ENCODE measurements at regions not wholly inside any gene's neighbourhood (a gene's known extent, or its start where the extent isn't known, plus 50 kb on each side); places are given as distances from the start of the nearest gene placed in this dataset.

- Histone ChIP-seq H3K9ac (ENCODE audit: low read length) (no peak overlapping the region), H3K4me1 (ENCODE audit: control insufficient read depth in 1 of 2, insufficient read depth in 2 of 2, low read length in 2 of 2) (no peaks in the 10 kb centered on the region), H3K27me3 (ENCODE audit: insufficient read depth, low read length) (no peaks in the 10 kb centered on the region), H3K9me3 (ENCODE audit: control insufficient read depth in 1 of 2, insufficient read depth in 1 of 2, low read depth in 1 of 2, low read length in 2 of 2) (peaks cover 0 to 21% of the 10 kb centered on the region in 2 experiments; a peak in 2 of 4 replicates), H3K9me2 (ENCODE audit: insufficient read depth) (no peaks in the 10 kb centered on the region), H2AFZ (ENCODE audit: low read depth, low read length, poor library complexity, severe bottlenecking) (no peak overlapping the region), H3K27ac (ENCODE audit: low read depth, low read length) (no peak overlapping the region), H3K4me3 (replicated peaks in 1 of 2; ENCODE audit: low read depth in 1 of 2, low read length in 2 of 2) (no peak overlapping the region), H3K4me2 (ENCODE audit: low read length) (no peak overlapping the region), H3K79me2 (ENCODE audit: insufficient read depth, low read length) (no peaks in the 10 kb centered on the region), H3K36me3 (ENCODE audit: control insufficient read depth in 1 of 2, insufficient read depth in 2 of 2, low read length in 2 of 2) (no peaks in the 10 kb centered on the region), H4K20me1 (ENCODE audit: insufficient read depth) (no peaks in the 10 kb centered on the region)
- ChIA-PET RAD21 (ENCODE audit: low non-redundant PET in 1 of 2, low total read pairs in 2 of 2, uncharacterized antibody in 2 of 2, unreplicated experiment in 2 of 2) (no interaction called here), CTCF (no interaction called here), POLR2A (no interaction called here)
- intact Hi-C loops (cut with micrococcal nuclease), result no loop called here
- ATAC-seq (no peak), DNase-seq (ENCODE audit: low read depth, low spot score) (no peak)
- BruUV-seq (replicated peaks), result no TSS peak
- TF ChIP-seq YY1 (IDR thresholded peaks at IDR 0.05; ENCODE audit: extremely low read depth, insufficient replicate concordance, low read depth, low read length), result no peak
- no peak for TF ChIP-seq MAX (IDR thresholded peaks at IDR 0.05)
- TF ChIP-seq POLR2AphosphoS5 (IDR thresholded peaks at IDR 0.05; ENCODE audit: low read depth, low read length), result no peak
- TF ChIP-seq EZH2phosphoT487 (IDR thresholded peaks at IDR 0.05; ENCODE audit: borderline replicate concordance), result no peak
- TF ChIP-seq CEBPB (IDR thresholded peaks at IDR 0.05; ENCODE audit: low read depth), result no peak
- no peak for TF ChIP-seq ZFX (IDR thresholded peaks at IDR 0.05)
- no peak for TF ChIP-seq SIN3A (IDR thresholded peaks at IDR 0.05; ENCODE audit: low read depth)
- TF ChIP-seq SRF (IDR thresholded peaks at IDR 0.05; ENCODE audit: low read depth), result no peak
- no peak for TF ChIP-seq JUND (IDR thresholded peaks at IDR 0.05)
- TF ChIP-seq REST (IDR thresholded peaks at IDR 0.05; ENCODE audit: low read depth), result no peak
- no peak for TF ChIP-seq EGR1 (IDR thresholded peaks at IDR 0.05; ENCODE audit: low read depth)
- TF ChIP-seq POLR2A (IDR thresholded peaks at IDR 0.05; ENCODE audit: borderline replicate concordance, extremely low read depth, insufficient read depth, insufficient read length), result no peak
- TF ChIP-seq TCF7L2 (IDR thresholded peaks at IDR 0.05; ENCODE audit: borderline replicate concordance, extremely low read depth, insufficient read depth, insufficient read length), result no peak
- no peak for TF ChIP-seq CTCF (IDR thresholded peaks at IDR 0.05 in 2 of 3, conservative IDR thresholded peaks at IDR 0.05 in 1 of 3; ENCODE audit: borderline replicate concordance in 1 of 3, insufficient read depth in 1 of 3, low read depth in 2 of 3, low read length in 2 of 3)
Observed at GRCh38 chr15:87799838-87800237, 456.7 kb downstream of the NTRK3 start.
